ENCODE measurements at regions not wholly inside any gene's neighbourhood (a gene's known extent, or its start where the extent isn't known, plus 50 kb on each side); places are given as distances from the start of the nearest gene placed in this dataset.

- TF ChIP-seq CTCF (IDR thresholded peaks at IDR 0.05) (no peak), POLR2A (IDR thresholded peaks at IDR 0.05) (no peak)
These were observed 569.7 kb upstream of the MKI67 start for GRCh38 chr10:128695931-128696330.
